Osteocyte (in vitro differentiated cells): ENCODE measurements at regions not wholly inside any gene's neighbourhood (a gene's known extent, or its start where the extent isn't known, plus 50 kb on each side); places are given as distances from the start of the nearest gene placed in this dataset.

Source experiments
- DNase-seq: peaks from one replicate; pipeline ENCODE4 v3.0.0; 2021; ENCODE audit warnings: mixed read lengths; ENCODE audit not compliant: unreplicated experiment; ENCODE audit errors: extremely low spot score
- H3K27ac Mint-ChIP-seq: one replicate; pipeline ENCODE4 v1.8.0; 2021; ENCODE audit warnings: mild to moderate bottlenecking, mixed read lengths; ENCODE audit not compliant: unreplicated experiment
- H3K27me3 Mint-ChIP-seq: one replicate; pipeline ENCODE4 v1.8.0; 2021; ENCODE audit warnings: mixed read lengths; ENCODE audit not compliant: unreplicated experiment
- H3K36me3 Mint-ChIP-seq: one replicate; pipeline ENCODE4 v1.8.0; 2021; ENCODE audit warnings: mixed read lengths; ENCODE audit not compliant: unreplicated experiment
- H3K4me1 Mint-ChIP-seq: one replicate; pipeline ENCODE4 v1.8.0; 2021; ENCODE audit warnings: mixed read lengths; ENCODE audit not compliant: unreplicated experiment
- H3K4me3 Mint-ChIP-seq: one replicate; pipeline ENCODE4 v1.8.0; 2021; ENCODE audit warnings: mild to moderate bottlenecking, moderate library complexity, mixed read lengths; ENCODE audit not compliant: unreplicated experiment
- H3K9me3 Mint-ChIP-seq: one replicate; pipeline ENCODE4 v1.8.0; 2021; ENCODE audit warnings: mixed read lengths; ENCODE audit not compliant: unreplicated experiment
- TF ChIP-seq, protein P1 (sequence below): fragments of 200-600 bp; sonication (generic); IDR thresholded peaks from 2 replicates; pipeline ENCODE4 v1.5.0; 2021; ENCODE audit warnings: antibody characterized with exemption, mild to moderate bottlenecking, moderate library complexity

DNA sequence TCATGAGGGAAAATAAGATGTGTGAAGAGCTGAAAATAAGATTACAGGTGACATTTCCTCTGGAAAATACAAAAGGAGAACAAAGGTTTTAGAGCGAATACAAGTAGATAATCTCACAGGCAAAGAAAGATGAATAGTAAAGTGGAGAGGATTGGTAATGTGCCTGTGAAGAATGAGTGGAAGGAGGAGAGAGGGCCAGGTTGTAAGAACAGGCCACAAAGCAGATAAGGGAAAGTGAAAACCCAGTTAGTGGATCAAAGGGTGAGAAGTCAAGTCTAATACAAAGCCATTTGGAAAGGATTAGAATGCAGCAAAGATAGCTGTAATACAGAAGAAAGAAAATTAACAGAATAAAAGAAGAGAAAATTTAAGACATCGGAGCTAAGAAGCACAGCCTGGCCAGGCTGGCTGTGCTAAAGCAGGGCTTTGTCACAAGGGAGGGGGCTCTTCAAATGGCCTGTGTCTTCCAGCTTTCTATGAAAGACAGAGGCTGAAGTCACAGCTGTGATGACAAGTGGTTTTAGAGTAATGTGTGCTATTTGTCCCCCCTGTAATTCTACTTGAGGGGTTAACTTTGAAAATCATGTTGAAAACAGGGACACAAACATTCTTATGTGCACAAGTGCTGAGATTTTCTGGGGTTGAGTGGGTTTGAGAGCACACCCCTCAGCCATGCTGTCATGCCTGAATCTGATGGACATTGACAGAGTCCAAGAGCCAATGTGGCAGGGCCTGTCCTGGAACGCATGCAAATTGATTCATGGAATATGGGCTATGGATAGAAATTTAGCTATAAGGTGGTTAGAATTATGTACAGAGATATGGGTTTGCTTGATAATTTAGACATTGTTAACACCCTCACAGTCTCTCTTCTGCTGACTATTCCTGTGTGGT lies 344.5 kb upstream of the NAV3 start:
- no peak overlapping the region for H3K4me3 Mint-ChIP-seq

DNA sequence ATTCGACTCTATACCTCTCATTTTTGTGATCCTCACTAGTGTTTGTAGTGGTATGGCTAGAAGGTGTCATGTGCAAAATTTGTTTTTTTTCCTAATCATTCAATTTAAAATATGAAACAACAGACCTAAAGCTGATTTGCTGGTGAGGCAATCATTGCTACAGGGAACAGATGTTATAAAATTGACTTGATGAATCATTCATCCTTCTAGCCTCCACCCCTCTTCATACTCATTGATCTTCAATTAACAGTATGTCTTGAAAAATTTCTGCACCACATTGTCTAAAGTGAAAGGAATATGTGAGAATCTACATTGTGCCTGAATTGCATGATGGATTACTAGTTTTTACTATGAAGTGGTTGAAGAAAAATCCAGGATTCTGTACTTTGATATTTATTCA lies 349.0 kb upstream of the NAV3 start:
- Mint-ChIP-seq H3K9me3 (no peaks in the 10 kb centered on the region), H3K36me3 (no peaks in the 10 kb centered on the region), H3K27me3 (peaks cover 10% of the 10 kb centered on the region), H3K4me1 (no peaks in the 10 kb centered on the region), H3K27ac (no peak overlapping the region), H3K4me3 (no peak overlapping the region)
- TF ChIP-seq, protein P1, sequence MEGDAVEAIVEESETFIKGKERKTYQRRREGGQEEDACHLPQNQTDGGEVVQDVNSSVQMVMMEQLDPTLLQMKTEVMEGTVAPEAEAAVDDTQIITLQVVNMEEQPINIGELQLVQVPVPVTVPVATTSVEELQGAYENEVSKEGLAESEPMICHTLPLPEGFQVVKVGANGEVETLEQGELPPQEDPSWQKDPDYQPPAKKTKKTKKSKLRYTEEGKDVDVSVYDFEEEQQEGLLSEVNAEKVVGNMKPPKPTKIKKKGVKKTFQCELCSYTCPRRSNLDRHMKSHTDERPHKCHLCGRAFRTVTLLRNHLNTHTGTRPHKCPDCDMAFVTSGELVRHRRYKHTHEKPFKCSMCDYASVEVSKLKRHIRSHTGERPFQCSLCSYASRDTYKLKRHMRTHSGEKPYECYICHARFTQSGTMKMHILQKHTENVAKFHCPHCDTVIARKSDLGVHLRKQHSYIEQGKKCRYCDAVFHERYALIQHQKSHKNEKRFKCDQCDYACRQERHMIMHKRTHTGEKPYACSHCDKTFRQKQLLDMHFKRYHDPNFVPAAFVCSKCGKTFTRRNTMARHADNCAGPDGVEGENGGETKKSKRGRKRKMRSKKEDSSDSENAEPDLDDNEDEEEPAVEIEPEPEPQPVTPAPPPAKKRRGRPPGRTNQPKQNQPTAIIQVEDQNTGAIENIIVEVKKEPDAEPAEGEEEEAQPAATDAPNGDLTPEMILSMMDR, result no peak
- DNase-seq, result no peak

More for the DNA sequence above, 344.5 kb upstream of the NAV3 start:
- no peaks in the 10 kb centered on the region for H3K4me1 Mint-ChIP-seq
- DNase-seq, result no peak
- H3K27me3 Mint-ChIP-seq, result peaks cover 9% of the 10 kb centered on the region
- no peaks in the 10 kb centered on the region for H3K36me3 Mint-ChIP-seq
- H3K27ac Mint-ChIP-seq, result no peak overlapping the region
- no peaks in the 10 kb centered on the region for H3K9me3 Mint-ChIP-seq
- TF ChIP-seq, protein P1, result no peak

DNA sequence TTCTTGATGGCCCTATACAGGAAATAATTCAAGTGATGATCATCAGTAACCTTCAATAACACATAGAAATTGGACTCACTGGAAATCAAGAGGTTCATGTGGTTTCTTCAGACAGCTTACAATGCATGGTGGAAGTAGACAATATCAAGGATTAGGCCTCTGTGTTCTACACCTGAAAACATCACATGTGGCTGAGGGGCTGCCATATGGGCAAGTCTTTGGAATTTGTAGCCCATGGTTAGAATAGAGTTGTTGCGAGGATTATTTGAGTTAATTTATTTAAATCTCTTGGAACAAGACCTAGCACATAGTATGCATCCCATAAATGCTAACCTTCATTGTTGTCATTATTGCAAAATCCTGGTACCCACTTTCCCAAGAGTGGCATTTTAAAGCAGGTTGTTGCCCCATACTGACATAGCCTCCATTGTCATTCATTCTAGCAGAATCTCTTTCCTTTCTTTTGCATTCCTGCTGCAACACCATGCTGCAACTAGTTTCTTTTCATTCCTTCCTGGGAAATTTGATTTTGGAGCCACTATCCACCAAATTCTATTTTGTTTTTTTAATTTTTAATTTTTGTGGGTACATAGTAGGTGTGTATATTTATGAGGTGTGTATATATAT lies 352.7 kb upstream of the NAV3 start:
- Mint-ChIP-seq H3K4me1 (no peaks in the 10 kb centered on the region), H3K4me3 (no peak overlapping the region), H3K36me3 (no peaks in the 10 kb centered on the region), H3K9me3 (no peaks in the 10 kb centered on the region), H3K27ac (no peak overlapping the region), H3K27me3 (peaks cover 5% of the 10 kb centered on the region)
- TF ChIP-seq, protein P1, result no peak
- no peak for DNase-seq

DNA sequence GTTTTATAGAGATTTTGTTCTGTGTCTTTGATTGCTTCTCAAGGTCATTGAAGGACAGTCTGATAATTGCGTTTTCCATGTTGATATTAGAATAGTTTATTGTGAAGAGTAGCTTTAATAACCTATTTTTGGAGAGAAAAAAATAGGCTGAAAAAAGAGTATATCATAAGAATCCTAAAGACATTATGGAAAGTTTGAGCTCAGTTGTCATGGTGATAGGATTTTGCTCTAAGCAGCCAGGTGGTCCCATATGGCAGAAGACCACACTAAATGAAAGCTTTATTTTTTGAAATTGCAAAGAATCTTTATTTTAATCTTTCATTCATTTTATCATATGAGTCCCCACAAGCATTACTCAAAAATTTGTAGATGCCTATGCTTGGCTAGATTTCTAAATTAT lies 358.9 kb upstream of the NAV3 start:
- Mint-ChIP-seq H3K4me3 (no peak overlapping the region), H3K27me3 (peaks cover 2% of the 10 kb centered on the region), H3K36me3 (no peaks in the 10 kb centered on the region), H3K27ac (no peak overlapping the region), H3K4me1 (no peaks in the 10 kb centered on the region), H3K9me3 (no peaks in the 10 kb centered on the region)
- TF ChIP-seq, protein P1, result no peak
- no peak for DNase-seq

DNA sequence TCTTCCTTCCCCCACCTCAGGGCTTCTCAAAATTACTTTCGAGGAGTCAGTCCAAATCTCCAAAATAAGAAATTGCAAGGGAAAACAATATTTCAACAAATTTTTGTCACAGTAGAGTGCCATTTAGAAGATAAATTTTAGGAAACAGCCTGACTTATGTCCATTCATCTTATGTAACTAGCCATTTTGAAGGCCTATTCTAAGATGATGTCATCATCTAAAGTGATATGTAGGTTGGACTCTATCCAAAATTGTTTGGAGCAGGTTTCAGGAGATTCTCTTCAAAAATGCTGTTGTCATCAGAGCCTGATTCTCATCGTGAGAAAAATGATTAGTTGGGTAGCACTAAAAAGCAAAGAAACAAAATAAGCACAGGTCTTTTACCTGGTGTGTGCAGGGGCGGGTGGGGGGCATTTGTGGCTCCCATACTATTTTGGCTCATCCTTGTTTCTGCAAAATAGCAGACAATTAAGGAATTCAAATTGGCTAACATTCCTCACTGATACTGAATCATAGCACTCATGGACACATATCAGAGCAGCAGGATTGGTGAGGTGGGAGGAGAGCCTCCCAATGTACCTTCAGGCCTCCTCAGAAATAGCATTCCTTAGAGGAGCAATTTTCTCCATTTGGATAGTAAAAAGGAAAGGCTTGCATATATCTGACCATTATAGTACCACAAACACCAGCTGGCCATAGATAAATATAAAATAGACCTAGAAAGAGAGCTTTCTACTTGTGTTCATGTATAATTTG lies 360.9 kb upstream of the NAV3 start:
- Mint-ChIP-seq H3K36me3 (no peaks in the 10 kb centered on the region), H3K27me3 (no peaks in the 10 kb centered on the region), H3K27ac (no peak overlapping the region), H3K4me1 (no peaks in the 10 kb centered on the region), H3K9me3 (no peaks in the 10 kb centered on the region), H3K4me3 (no peak overlapping the region)
- no peak for DNase-seq
- TF ChIP-seq, protein P1, result no peak
